ENCODE measurements at regions not wholly inside any gene's neighbourhood (a gene's known extent, or its start where the extent isn't known, plus 50 kb on each side); places are given as distances from the start of the nearest gene placed in this dataset.

- TF ChIP-seq POLR2A (IDR thresholded peaks at IDR 0.05): no peak
- TF ChIP-seq, protein P1, sequence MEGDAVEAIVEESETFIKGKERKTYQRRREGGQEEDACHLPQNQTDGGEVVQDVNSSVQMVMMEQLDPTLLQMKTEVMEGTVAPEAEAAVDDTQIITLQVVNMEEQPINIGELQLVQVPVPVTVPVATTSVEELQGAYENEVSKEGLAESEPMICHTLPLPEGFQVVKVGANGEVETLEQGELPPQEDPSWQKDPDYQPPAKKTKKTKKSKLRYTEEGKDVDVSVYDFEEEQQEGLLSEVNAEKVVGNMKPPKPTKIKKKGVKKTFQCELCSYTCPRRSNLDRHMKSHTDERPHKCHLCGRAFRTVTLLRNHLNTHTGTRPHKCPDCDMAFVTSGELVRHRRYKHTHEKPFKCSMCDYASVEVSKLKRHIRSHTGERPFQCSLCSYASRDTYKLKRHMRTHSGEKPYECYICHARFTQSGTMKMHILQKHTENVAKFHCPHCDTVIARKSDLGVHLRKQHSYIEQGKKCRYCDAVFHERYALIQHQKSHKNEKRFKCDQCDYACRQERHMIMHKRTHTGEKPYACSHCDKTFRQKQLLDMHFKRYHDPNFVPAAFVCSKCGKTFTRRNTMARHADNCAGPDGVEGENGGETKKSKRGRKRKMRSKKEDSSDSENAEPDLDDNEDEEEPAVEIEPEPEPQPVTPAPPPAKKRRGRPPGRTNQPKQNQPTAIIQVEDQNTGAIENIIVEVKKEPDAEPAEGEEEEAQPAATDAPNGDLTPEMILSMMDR (IDR thresholded peaks at IDR 0.05): no peak
Observed at GRCh38 chr7:148515237-148515636, 75.3 kb upstream of the C7orf33 start.

Measured in body of pancreas (tissue), 4 donors.